MM.1S (cell line): ENCODE measurements at regions not wholly inside any gene's neighbourhood (a gene's known extent, or its start where the extent isn't known, plus 50 kb on each side); places are given as distances from the start of the nearest gene placed in this dataset.

Source experiments
- EZH2 ChIP-seq: fragments of 300-600 bp; sonication (generic); optimal IDR thresholded peaks from 2 replicates; pipeline ENCODE3; 2017; ENCODE audit warnings: low read depth, mild to moderate bottlenecking, antibody characterized with exemption, low read length, mixed read lengths
- EZH2phosphoT487 ChIP-seq: fragments of 300-600 bp; sonication (generic); IDR thresholded peaks from 2 replicates; pipeline ENCODE4 v1.6.1; 2018; ENCODE audit warnings: antibody characterized with exemption, low read length
- TF ChIP-seq, protein P1 (sequence below): fragments of 300-600 bp; sonication (generic); IDR thresholded peaks from 2 replicates; pipeline ENCODE4 v1.5.1; 2016; ENCODE audit warnings: antibody characterized with exemption, low read length, mixed read lengths

- TF ChIP-seq, protein P1, sequence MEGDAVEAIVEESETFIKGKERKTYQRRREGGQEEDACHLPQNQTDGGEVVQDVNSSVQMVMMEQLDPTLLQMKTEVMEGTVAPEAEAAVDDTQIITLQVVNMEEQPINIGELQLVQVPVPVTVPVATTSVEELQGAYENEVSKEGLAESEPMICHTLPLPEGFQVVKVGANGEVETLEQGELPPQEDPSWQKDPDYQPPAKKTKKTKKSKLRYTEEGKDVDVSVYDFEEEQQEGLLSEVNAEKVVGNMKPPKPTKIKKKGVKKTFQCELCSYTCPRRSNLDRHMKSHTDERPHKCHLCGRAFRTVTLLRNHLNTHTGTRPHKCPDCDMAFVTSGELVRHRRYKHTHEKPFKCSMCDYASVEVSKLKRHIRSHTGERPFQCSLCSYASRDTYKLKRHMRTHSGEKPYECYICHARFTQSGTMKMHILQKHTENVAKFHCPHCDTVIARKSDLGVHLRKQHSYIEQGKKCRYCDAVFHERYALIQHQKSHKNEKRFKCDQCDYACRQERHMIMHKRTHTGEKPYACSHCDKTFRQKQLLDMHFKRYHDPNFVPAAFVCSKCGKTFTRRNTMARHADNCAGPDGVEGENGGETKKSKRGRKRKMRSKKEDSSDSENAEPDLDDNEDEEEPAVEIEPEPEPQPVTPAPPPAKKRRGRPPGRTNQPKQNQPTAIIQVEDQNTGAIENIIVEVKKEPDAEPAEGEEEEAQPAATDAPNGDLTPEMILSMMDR: no peak
- no peak for TF ChIP-seq EZH2
- no peak for TF ChIP-seq EZH2phosphoT487
Measured at GRCh38 chr2:183950673-183951072, 647.7 kb upstream of the ZNF804A start.
